ENCODE measurements at regions not wholly inside any gene's neighbourhood (a gene's known extent, or its start where the extent isn't known, plus 50 kb on each side); places are given as distances from the start of the nearest gene placed in this dataset.

GRCh38 chr1:56019472-56019871, 559.9 kb downstream of the PLPP3 start:
- TF ChIP-seq CTCF (IDR thresholded peaks at IDR 0.05; ENCODE audit: low read depth, low read length) (no peak), EZH2phosphoT487 (IDR thresholded peaks at IDR 0.05; ENCODE audit: low read depth) (no peak)

All from OCI-LY3 (cell line).